ENCODE measurements at regions not wholly inside any gene's neighbourhood (a gene's known extent, or its start where the extent isn't known, plus 50 kb on each side); places are given as distances from the start of the nearest gene placed in this dataset.

- TF ChIP-seq EZH2 (optimal IDR thresholded peaks at IDR 0.05; ENCODE audit: low read depth, low read length) = no peak
- TF ChIP-seq CTCF (IDR thresholded peaks at IDR 0.05; ENCODE audit: low read length) = no peak
- TF ChIP-seq EZH2phosphoT487 (IDR thresholded peaks at IDR 0.05; ENCODE audit: low read length) = no peak
- H3K79me2 ChIP-seq (ENCODE audit: low read length) = no peaks in the 10 kb centered on the region
- H3K9me3 ChIP-seq (replicated peaks; ENCODE audit: insufficient read depth, low read length) = no peaks in the 10 kb centered on the region
- no peak for DNase-seq
- H3K4me2 ChIP-seq (ENCODE audit: low read depth, low read length) = no peak overlapping the region
- H3K9ac ChIP-seq (ENCODE audit: low read length) = no peak overlapping the region
- H3K27me3 ChIP-seq (replicated peaks; ENCODE audit: insufficient read depth, low read length) = no peaks in the 10 kb centered on the region
- H4K20me1 ChIP-seq (ENCODE audit: insufficient read depth, low read length) = no peaks in the 10 kb centered on the region
- H3K36me3 ChIP-seq (replicated peaks; ENCODE audit: insufficient read depth, low read length) = no peaks in the 10 kb centered on the region
- no peaks in the 10 kb centered on the region for H3K4me1 ChIP-seq (ENCODE audit: low read length)
- H3K4me3 ChIP-seq (ENCODE audit: low read length) = no peak overlapping the region
- H2AFZ ChIP-seq (ENCODE audit: low read length) = no peak overlapping the region
- H3K27ac ChIP-seq (ENCODE audit: low read length) = no peak overlapping the region
- H3F3A ChIP-seq (ENCODE audit: insufficient read depth, low read length) = no peaks in the 10 kb centered on the region
- H3K9me2 ChIP-seq (replicated peaks; ENCODE audit: insufficient read depth, low read length) = no peaks in the 10 kb centered on the region
Measured at GRCh38 chr14:80078501-80078900, 132.8 kb downstream of the DIO2 start.

GRCh38 chr14:80077262-80077661 is 134.0 kb downstream of the DIO2 start:
- no peak for TF ChIP-seq EZH2 (optimal IDR thresholded peaks at IDR 0.05; ENCODE audit: low read depth, low read length)
- no peak for TF ChIP-seq CTCF (IDR thresholded peaks at IDR 0.05; ENCODE audit: low read length)
- TF ChIP-seq EZH2phosphoT487 (IDR thresholded peaks at IDR 0.05; ENCODE audit: low read length) = no peak
- H3K4me3 ChIP-seq (ENCODE audit: low read length) = no peak overlapping the region
- H2AFZ ChIP-seq (ENCODE audit: low read length) = no peak overlapping the region
- no peaks in the 10 kb centered on the region for H3K79me2 ChIP-seq (ENCODE audit: low read length)
- H3K4me2 ChIP-seq (ENCODE audit: low read depth, low read length) = no peak overlapping the region
- no peaks in the 10 kb centered on the region for H3K27me3 ChIP-seq (replicated peaks; ENCODE audit: insufficient read depth, low read length)
- no peaks in the 10 kb centered on the region for H3K9me2 ChIP-seq (replicated peaks; ENCODE audit: insufficient read depth, low read length)
- no peak overlapping the region for H3K9ac ChIP-seq (ENCODE audit: low read length)
- H3K4me1 ChIP-seq (ENCODE audit: low read length) = no peaks in the 10 kb centered on the region
- H3K9me3 ChIP-seq (replicated peaks; ENCODE audit: insufficient read depth, low read length) = no peaks in the 10 kb centered on the region
- H4K20me1 ChIP-seq (ENCODE audit: insufficient read depth, low read length) = no peaks in the 10 kb centered on the region
- DNase-seq = no peak
- H3K36me3 ChIP-seq (replicated peaks; ENCODE audit: insufficient read depth, low read length) = no peaks in the 10 kb centered on the region
- H3F3A ChIP-seq (ENCODE audit: insufficient read depth, low read length) = no peaks in the 10 kb centered on the region
- no peak overlapping the region for H3K27ac ChIP-seq (ENCODE audit: low read length)

GRCh38 chr14:80074900-80075574 is 136.3 kb downstream of the DIO2 start:
- Histone ChIP-seq H4K20me1 (ENCODE audit: insufficient read depth, low read length) (no peaks in the 10 kb centered on the region), H3K27ac (ENCODE audit: low read length) (no peak overlapping the region), H3K36me3 (replicated peaks; ENCODE audit: insufficient read depth, low read length) (no peaks in the 10 kb centered on the region), H3K9me2 (replicated peaks; ENCODE audit: insufficient read depth, low read length) (no peaks in the 10 kb centered on the region), H2AFZ (ENCODE audit: low read length) (no peak overlapping the region), H3K79me2 (ENCODE audit: low read length) (no peaks in the 10 kb centered on the region), H3K27me3 (replicated peaks; ENCODE audit: insufficient read depth, low read length) (no peaks in the 10 kb centered on the region), H3F3A (ENCODE audit: insufficient read depth, low read length) (no peaks in the 10 kb centered on the region), H3K9me3 (replicated peaks; ENCODE audit: insufficient read depth, low read length) (no peaks in the 10 kb centered on the region), H3K4me2 (ENCODE audit: low read depth, low read length) (no peak overlapping the region), H3K4me1 (ENCODE audit: low read length) (no peaks in the 10 kb centered on the region), H3K9ac (ENCODE audit: low read length) (no peak overlapping the region), H3K4me3 (ENCODE audit: low read length) (no peak overlapping the region)
- no peak for TF ChIP-seq EZH2 (optimal IDR thresholded peaks at IDR 0.05; ENCODE audit: low read depth, low read length)
- no peak for TF ChIP-seq CTCF (IDR thresholded peaks at IDR 0.05; ENCODE audit: low read length)
- no peak for TF ChIP-seq EZH2phosphoT487 (IDR thresholded peaks at IDR 0.05; ENCODE audit: low read length)
- no peak for DNase-seq
